Neural crest cell (in vitro differentiated cells): ENCODE measurements at regions not wholly inside any gene's neighbourhood (a gene's known extent, or its start where the extent isn't known, plus 50 kb on each side); places are given as distances from the start of the nearest gene placed in this dataset.

Experiments used
- DNase-seq: peaks from one replicate; pipeline ENCODE4 v3.0.0; 2021; ENCODE audit warnings: low read depth, mixed read lengths, low spot score
- H3K27ac Mint-ChIP-seq: one replicate; pipeline ENCODE4 v1.8.0; 2021; ENCODE audit warnings: mild to moderate bottlenecking, mixed read lengths; ENCODE audit not compliant: unreplicated experiment
- H3K27me3 Mint-ChIP-seq: 2 replicates; pipeline ENCODE4 v1.8.0; 2021; ENCODE audit warnings: low read depth, mild to moderate bottlenecking, mixed read lengths
- H3K36me3 Mint-ChIP-seq: 2 replicates; pipeline ENCODE4 v1.8.0; 2021; ENCODE audit warnings: low read depth, mild to moderate bottlenecking, mixed read lengths
- H3K4me1 Mint-ChIP-seq: 2 replicates; pipeline ENCODE4 v1.8.0; 2021; ENCODE audit warnings: mixed read lengths
- H3K4me3 Mint-ChIP-seq: one replicate; pipeline ENCODE4 v1.8.0; 2021; ENCODE audit warnings: mild to moderate bottlenecking, mixed read lengths
- H3K9me3 Mint-ChIP-seq: 2 replicates; pipeline ENCODE4 v1.8.0; 2021; ENCODE audit warnings: mixed read lengths
- CTCF ChIP-seq: fragments of 200-600 bp; sonication (generic); conservative IDR thresholded peaks from 2 replicates; pipeline ENCODE4 v1.5.0; 2021; ENCODE audit warnings: antibody characterized with exemption, mild to moderate bottlenecking

GRCh38 chr21:23496729-23497128 lies 2110.6 kb downstream of the MRPL39 start:
- no peaks in the 10 kb centered on the region for H3K27me3 Mint-ChIP-seq
- H3K9me3 Mint-ChIP-seq = peaks cover 6% of the 10 kb centered on the region
- no peak for DNase-seq
- H3K4me3 Mint-ChIP-seq = no peak overlapping the region
- H3K27ac Mint-ChIP-seq = no peak overlapping the region
- no peak for TF ChIP-seq CTCF
- H3K36me3 Mint-ChIP-seq = no peaks in the 10 kb centered on the region
- H3K4me1 Mint-ChIP-seq = no peaks in the 10 kb centered on the region

GRCh38 chr21:23488245-23488644 lies 2119.0 kb downstream of the MRPL39 start:
- DNase-seq = no peak
- no peak for TF ChIP-seq CTCF
- H3K27ac Mint-ChIP-seq = no peak overlapping the region

GRCh38 chr21:23480591-23481270 lies 2126.6 kb downstream of the MRPL39 start:
- H3K4me1 Mint-ChIP-seq = no peaks in the 10 kb centered on the region
- H3K36me3 Mint-ChIP-seq = no peaks in the 10 kb centered on the region
- H3K4me3 Mint-ChIP-seq = no peak overlapping the region
- no peaks in the 10 kb centered on the region for H3K27me3 Mint-ChIP-seq
- no peak for TF ChIP-seq CTCF
- no peak overlapping the region for H3K27ac Mint-ChIP-seq
- H3K9me3 Mint-ChIP-seq = no peaks in the 10 kb centered on the region
- no peak for DNase-seq

More at GRCh38 chr21:23488245-23488644, 2119.0 kb downstream of the MRPL39 start:
- no peaks in the 10 kb centered on the region for H3K4me1 Mint-ChIP-seq
- H3K36me3 Mint-ChIP-seq = no peaks in the 10 kb centered on the region
- H3K4me3 Mint-ChIP-seq = no peak overlapping the region
- no peaks in the 10 kb centered on the region for H3K27me3 Mint-ChIP-seq
- no peaks in the 10 kb centered on the region for H3K9me3 Mint-ChIP-seq

GRCh38 chr21:23478381-23478780 lies 2128.9 kb downstream of the MRPL39 start:
- Mint-ChIP-seq H3K9me3 (no peaks in the 10 kb centered on the region), H3K27me3 (no peaks in the 10 kb centered on the region), H3K36me3 (no peaks in the 10 kb centered on the region), H3K4me1 (no peaks in the 10 kb centered on the region), H3K27ac (no peak overlapping the region), H3K4me3 (no peak overlapping the region)
- TF ChIP-seq CTCF = no peak
- no peak for DNase-seq

GRCh38 chr21:23475281-23476219 lies 2131.7 kb downstream of the MRPL39 start:
- H3K36me3 Mint-ChIP-seq = no peaks in the 10 kb centered on the region
- no peaks in the 10 kb centered on the region for H3K9me3 Mint-ChIP-seq
- no peak for TF ChIP-seq CTCF
- no peaks in the 10 kb centered on the region for H3K27me3 Mint-ChIP-seq
- no peak for DNase-seq
- no peak overlapping the region for H3K4me3 Mint-ChIP-seq
- H3K27ac Mint-ChIP-seq = no peak overlapping the region
- H3K4me1 Mint-ChIP-seq = no peaks in the 10 kb centered on the region
